HEK293 (cell line): ENCODE measurements at regions not wholly inside any gene's neighbourhood (a gene's known extent, or its start where the extent isn't known, plus 50 kb on each side); places are given as distances from the start of the nearest gene placed in this dataset.

Experiments used
- CTCF ChIA-PET: fragments of 350-600 bp; formaldehyde crosslinking; extraction: SDS; loops from one replicate; lab custom pipeline; 2021; ENCODE audit warnings: antibody characterized with exemption; lab: Yijun Ruan, JAX
- POLR2A ChIA-PET: fragments of 300-600 bp; formaldehyde crosslinking; extraction: SDS; loops from one replicate; lab custom pipeline; 2020; ENCODE audit warnings: antibody characterized with exemption, inconsistent platforms; lab: Yijun Ruan, JAX
- H3K27ac ChIP-seq: fragments of 200-500 bp; sonication (Bioruptor generic); 2 replicates; pipeline ENCODE4 v1.5.1; 2014; ENCODE audit warnings: low read depth, low read length, control low read depth, inconsistent platforms; ENCODE audit errors: extremely low read depth
- H3K36me3 ChIP-seq, 2 experiments: fragments of 200-500 bp in 1 of 2; sonication (Bioruptor generic) in 1 of 2; 1 replicate in 1 of 2; 2 replicates in 1 of 2; pipeline ENCODE4 v1.5.1; 2014 to 2017; ENCODE audit warnings: inconsistent platforms in 2 of 2, low read length in 2 of 2; ENCODE audit not compliant: control insufficient read depth in 2 of 2, insufficient read depth in 1 of 2
- H3K4me1 ChIP-seq: fragments of 200-500 bp; sonication (Bioruptor generic); 2 replicates; pipeline ENCODE4 v1.5.1; 2014; ENCODE audit warnings: mild to moderate bottlenecking, low read length, inconsistent platforms; ENCODE audit not compliant: control insufficient read depth, insufficient read depth
- H3K4me3 ChIP-seq: 2 replicates; pipeline ENCODE4 v1.5.1; 2011; ENCODE audit warnings: low read depth, mild to moderate bottlenecking, control low read depth, low read length, moderate library complexity
- H3K9me3 ChIP-seq: fragments of 200-500 bp; sonication (Bioruptor generic); 2 replicates; pipeline ENCODE4 v1.5.1; 2014; ENCODE audit warnings: low read depth, low read length, inconsistent platforms; ENCODE audit not compliant: control insufficient read depth, insufficient read depth
- GFI1B ChIP-seq: fragments of 450-650 bp; formaldehyde crosslinking; IDR thresholded peaks from 2 replicates; pipeline ENCODE4 v1.5.1; 2016; ENCODE audit warnings: missing biosample characterization, missing genetic modification characterization
- IKZF3 ChIP-seq: fragments of 450-650 bp; IDR thresholded peaks from 2 replicates; pipeline ENCODE4 v1.5.0; 2018; ENCODE audit warnings: missing biosample characterization, mild to moderate bottlenecking, missing genetic modification characterization, moderate library complexity
- PATZ1 ChIP-seq: fragments of 450-650 bp; formaldehyde crosslinking; IDR thresholded peaks from 2 replicates; pipeline ENCODE4 v1.5.1; 2016; ENCODE audit warnings: missing biosample characterization, missing genetic modification characterization
- PBX3 ChIP-seq: sonication (generic); formaldehyde crosslinking; IDR thresholded peaks from 2 replicates; pipeline ENCODE4 v1.8.1; 2022; ENCODE audit warnings: mild to moderate bottlenecking, moderate library complexity, missing genetic modification reagents
- SALL2 ChIP-seq: fragments of 450-650 bp; formaldehyde crosslinking; IDR thresholded peaks from 2 replicates; pipeline ENCODE4 v1.5.0; 2017; ENCODE audit warnings: missing biosample characterization, mild to moderate bottlenecking, missing genetic modification characterization, borderline replicate concordance
- ZFP41 ChIP-seq: fragments of 450-650 bp; formaldehyde crosslinking; IDR thresholded peaks from 2 replicates; pipeline ENCODE4 v1.5.1; 2016; ENCODE audit warnings: missing biosample characterization, missing genetic modification characterization, borderline replicate concordance
- ZNF132 ChIP-seq: fragments of 450-650 bp; formaldehyde crosslinking; IDR thresholded peaks from 2 replicates; pipeline ENCODE4 v1.5.1; 2017; ENCODE audit warnings: missing biosample characterization, missing genetic modification characterization, borderline replicate concordance
- ZNF16 ChIP-seq: fragments of 450-650 bp; formaldehyde crosslinking; IDR thresholded peaks from 2 replicates; pipeline ENCODE4 v1.5.1; 2016; ENCODE audit warnings: low read depth, missing biosample characterization, missing genetic modification characterization
- ZNF239 ChIP-seq: fragments of 450-650 bp; formaldehyde crosslinking; IDR thresholded peaks from 2 replicates; pipeline ENCODE4 v1.5.1; 2016; ENCODE audit warnings: missing biosample characterization, missing genetic modification characterization
- ZNF266 ChIP-seq: fragments of 450-650 bp; formaldehyde crosslinking; IDR thresholded peaks from 2 replicates; pipeline ENCODE4 v1.5.1; 2016; ENCODE audit warnings: missing biosample characterization, missing genetic modification characterization, low read depth
- ZNF423 ChIP-seq: fragments of 450-650 bp; formaldehyde crosslinking; IDR thresholded peaks from 2 replicates; pipeline ENCODE4 v1.5.1; 2016; ENCODE audit warnings: missing biosample characterization, missing genetic modification characterization
- ZNF510 ChIP-seq: fragments of 450-650 bp; formaldehyde crosslinking; IDR thresholded peaks from 2 replicates; pipeline ENCODE4 v1.5.1; 2018; ENCODE audit warnings: mild to moderate bottlenecking, missing genetic modification characterization, missing biosample characterization; ENCODE audit not compliant: insufficient replicate concordance
- ZNF513 ChIP-seq: fragments of 450-650 bp; IDR thresholded peaks from 2 replicates; pipeline ENCODE4 v1.5.1; 2018; ENCODE audit warnings: missing biosample characterization, missing genetic modification characterization
- ZNF544 ChIP-seq: fragments of 450-650 bp; formaldehyde crosslinking; IDR thresholded peaks from 2 replicates; pipeline ENCODE4 v1.5.0; 2017; ENCODE audit warnings: missing biosample characterization, missing genetic modification characterization
- ZNF555 ChIP-seq: fragments of 450-650 bp; formaldehyde crosslinking; conservative IDR thresholded peaks from 2 replicates; pipeline ENCODE4 v1.5.1; 2017; ENCODE audit warnings: missing biosample characterization, mild to moderate bottlenecking, missing genetic modification characterization, inconsistent platforms
- ZNF600 ChIP-seq: fragments of 450-650 bp; formaldehyde crosslinking; IDR thresholded peaks from 2 replicates; pipeline ENCODE4 v1.5.1; 2016; ENCODE audit warnings: missing biosample characterization, missing genetic modification characterization
- ZNF626 ChIP-seq: fragments of 450-650 bp; sonication (Bioruptor Pico); formaldehyde crosslinking; IDR thresholded peaks from 2 replicates; pipeline ENCODE4 v1.5.1; 2018; ENCODE audit warnings: missing biosample characterization, missing genetic modification characterization, inconsistent platforms
- ZNF645 ChIP-seq: fragments of 450-650 bp; formaldehyde crosslinking; IDR thresholded peaks from 2 replicates; pipeline ENCODE4; 2016; ENCODE audit warnings: missing biosample characterization, missing genetic modification characterization
- ZNF701 ChIP-seq: fragments of 450-650 bp; formaldehyde crosslinking; IDR thresholded peaks from 2 replicates; pipeline ENCODE4 v1.5.1; 2016; ENCODE audit warnings: missing biosample characterization, missing genetic modification characterization
- ZNF704 ChIP-seq: fragments of 450-650 bp; formaldehyde crosslinking; IDR thresholded peaks from 2 replicates; pipeline ENCODE4 v1.5.1; 2016; ENCODE audit warnings: missing biosample characterization, missing genetic modification characterization
- ZNF747 ChIP-seq: fragments of 450-650 bp; formaldehyde crosslinking; IDR thresholded peaks from 2 replicates; pipeline ENCODE4 v1.5.1; 2016; ENCODE audit warnings: missing biosample characterization, missing genetic modification characterization
- ZNF791 ChIP-seq: fragments of 450-650 bp; formaldehyde crosslinking; IDR thresholded peaks from 2 replicates; pipeline ENCODE4 v1.5.1; 2016; ENCODE audit warnings: missing biosample characterization, missing genetic modification characterization
- ZNF837 ChIP-seq: fragments of 450-650 bp; formaldehyde crosslinking; IDR thresholded peaks from 2 replicates; pipeline ENCODE4 v1.5.1; 2016; ENCODE audit warnings: missing biosample characterization, missing genetic modification characterization
- ZSCAN4 ChIP-seq: fragments of 450-650 bp; formaldehyde crosslinking; IDR thresholded peaks from 2 replicates; pipeline ENCODE4 v1.5.1; 2017; ENCODE audit warnings: missing biosample characterization, missing genetic modification characterization

- no peak for TF ChIP-seq PATZ1 (tag by site-specific recombination)
- TF ChIP-seq ZNF16 (tag by site-specific recombination) = no peak
- TF ChIP-seq ZNF791 = no peak
- TF ChIP-seq ZNF132 (tag by site-specific recombination) = no peak
- no peak for TF ChIP-seq ZNF626 (tag by site-specific recombination)
Observed at GRCh38 chr7:27312820-27313219, 70.2 kb downstream of the EVX1 start (continued).

GRCh38 chr7:27314111-27314510, 71.5 kb downstream of the EVX1 start:
- Histone ChIP-seq H3K27ac (peak overlapping the region; percentile 70), H3K9me3 (no peaks in the 10 kb centered on the region), H3K36me3 (no peaks in the 10 kb centered on the region), H3K4me1 (peaks cover 17% of the 10 kb centered on the region), H3K4me3 (no peak overlapping the region)
- TF ChIP-seq ZNF510 (tag by site-specific recombination) = no peak
- no peak for TF ChIP-seq ZSCAN4 (tag by site-specific recombination)
- TF ChIP-seq ZNF513 = no peak
- TF ChIP-seq GFI1B (tag by site-specific recombination) = no peak
- ChIA-PET POLR2A (no interaction called here), CTCF (interaction anchor here (0.5 to 1.8 kb wide), 3 partner anchors 13 to 219 kb away, joined by 3 to 5 read pairs (median 4); no protein-coding TSS in a partner anchor)

- no peak overlapping the region for H3K4me3 ChIP-seq
- peak overlapping the region; percentile 70 for H3K27ac ChIP-seq
- H3K4me1 ChIP-seq = peaks cover 17% of the 10 kb centered on the region
- ChIA-PET CTCF (interaction anchor here (0.6 to 1.8 kb wide), 4 partner anchors 12 to 1194 kb away, joined by 3 to 5 read pairs (median 4); no protein-coding TSS in a partner anchor), POLR2A (no interaction called here)
- no peaks in the 10 kb centered on the region; the same call in 1 of the 2 replicates for H3K9me3 ChIP-seq
- no peaks in the 10 kb centered on the region for H3K36me3 ChIP-seq
- TF ChIP-seq ZNF266 (tag by site-specific recombination) (no peak), SALL2 (tag by site-specific recombination) (no peak), ZNF704 (no peak), ZNF701 (tag by site-specific recombination) (no peak), ZNF747 (tag by site-specific recombination) (no peak), ZNF600 (tag by site-specific recombination) (no peak), ZNF513 (no peak), ZNF555 (tag by site-specific recombination) (no peak), ZNF837 (no peak), ZNF544 (no peak), ZFP41 (tag by site-specific recombination) (no peak), ZNF239 (tag by site-specific recombination) (no peak), ZNF423 (tag by site-specific recombination) (no peak), PBX3 (no peak), IKZF3 (no peak), ZNF645 (tag by site-specific recombination) (no peak)
Observed at GRCh38 chr7:27315066-27315465, 72.5 kb downstream of the EVX1 start.
